Liver (tissue), 8 donors: ENCODE measurements at regions not wholly inside any gene's neighbourhood (a gene's known extent, or its start where the extent isn't known, plus 50 kb on each side); places are given as distances from the start of the nearest gene placed in this dataset.

Experiments
- DNase-seq: peaks from one replicate; pipeline ENCODE4 v3.0.0-alpha.2; 2017; ENCODE audit warnings: low spot score
- H3K27ac ChIP-seq, 2 donors: one replicate each; pipeline ENCODE4 v1.7.0; 2013; ENCODE audit warnings: inconsistent platforms in 2 of 2, low read length in 2 of 2, control low read depth in 1 of 2, low read depth in 1 of 2, mild to moderate bottlenecking in 1 of 2
- H3K27me3 ChIP-seq, 4 donors: one replicate each; pipeline versions ENCODE4 v1.6.1 to v1.7.0; 2013; ENCODE audit warnings: low read length in 3 of 4, inconsistent platforms in 1 of 4, mild to moderate bottlenecking in 1 of 4, moderate library complexity in 1 of 4; ENCODE audit not compliant: control insufficient read depth in 4 of 4, insufficient read depth in 4 of 4
- H3K36me3 ChIP-seq, 4 donors: one replicate each; pipeline versions ENCODE4 v1.6.1 to v1.7.0; 2013; ENCODE audit warnings: low read length in 3 of 4, mild to moderate bottlenecking in 3 of 4, low read depth in 1 of 4, moderate library complexity in 1 of 4; ENCODE audit not compliant: control insufficient read depth in 4 of 4, insufficient read depth in 3 of 4
- H3K4me1 ChIP-seq, 4 donors: one replicate each; pipeline versions ENCODE4 v1.6.1 to v1.7.0; 2013; ENCODE audit warnings: low read length in 3 of 4, mild to moderate bottlenecking in 3 of 4, moderate library complexity in 1 of 4; ENCODE audit not compliant: control insufficient read depth in 4 of 4, insufficient read depth in 4 of 4
- H3K4me3 ChIP-seq, 3 donors: one replicate each; pipeline versions ENCODE4 v1.6.1 to v1.7.0; 2013; ENCODE audit warnings: low read length in 3 of 3, control low read depth in 1 of 3, low read depth in 1 of 3, mild to moderate bottlenecking in 1 of 3
- H3K9ac ChIP-seq, 2 donors: one replicate each; pipeline ENCODE4 v1.7.0; 2013; ENCODE audit warnings: low read length in 2 of 2, mild to moderate bottlenecking in 2 of 2, moderate library complexity in 2 of 2, control low read depth in 1 of 2, low read depth in 1 of 2
- H3K9me3 ChIP-seq, 4 donors: one replicate each; pipeline versions ENCODE4 v1.6.1 to v1.7.0; 2013; ENCODE audit warnings: low read length in 3 of 4; ENCODE audit not compliant: control insufficient read depth in 4 of 4
- EGR1 ChIP-seq, 2 donors: IDR thresholded peaks; 2 replicates each; pipeline ENCODE4 v1.6.1; 2016 to 2018; ENCODE audit warnings: antibody characterized with exemption in 2 of 2, low read depth in 2 of 2
- FOXA1 ChIP-seq: IDR thresholded peaks from 2 replicates; pipeline ENCODE4 v1.6.1; 2016; ENCODE audit warnings: antibody characterized with exemption
- FOXA2 ChIP-seq: IDR thresholded peaks from 2 replicates; pipeline ENCODE4 v1.6.1; 2016; ENCODE audit warnings: antibody characterized with exemption
- GABPA ChIP-seq, 2 donors: IDR thresholded peaks in 1 of 2; conservative IDR thresholded peaks in 1 of 2; 2 replicates each; pipeline ENCODE4 v1.6.1; 2016; ENCODE audit warnings: antibody characterized with exemption in 2 of 2, mild to moderate bottlenecking in 1 of 2, moderate library complexity in 1 of 2
- HNF4A ChIP-seq, 2 donors: conservative IDR thresholded peaks; 2 replicates each; pipeline ENCODE4 v1.6.1; 2016; ENCODE audit warnings: antibody characterized with exemption in 2 of 2, mild to moderate bottlenecking in 2 of 2
- HNF4G ChIP-seq: IDR thresholded peaks from 2 replicates; pipeline ENCODE4 v1.6.1; 2016; ENCODE audit warnings: antibody characterized with exemption
- JUND ChIP-seq, 2 donors: IDR thresholded peaks; 2 replicates each; pipeline ENCODE4 v1.6.1; 2016; ENCODE audit warnings: antibody characterized with exemption in 2 of 2
- MAX ChIP-seq: IDR thresholded peaks from 2 replicates; pipeline ENCODE4 v1.6.1; 2016; ENCODE audit warnings: antibody characterized with exemption
- NR2F2 ChIP-seq: IDR thresholded peaks from 2 replicates; pipeline ENCODE4 v1.6.1; 2016; ENCODE audit warnings: antibody characterized with exemption
- RAD21 ChIP-seq, 2 donors: IDR thresholded peaks; 2 replicates each; pipeline ENCODE4 v1.6.1; 2016; ENCODE audit warnings: antibody characterized with exemption in 2 of 2, mild to moderate bottlenecking in 2 of 2
- REST ChIP-seq: IDR thresholded peaks from 2 replicates; pipeline ENCODE4 v1.6.1; 2016; ENCODE audit warnings: antibody characterized with exemption, mild to moderate bottlenecking
- RXRA ChIP-seq, 2 donors: IDR thresholded peaks; 2 replicates each; pipeline ENCODE4 v1.6.1; 2017 to 2018; ENCODE audit warnings: antibody characterized with exemption in 2 of 2, mild to moderate bottlenecking in 1 of 2
- SP1 ChIP-seq: IDR thresholded peaks from 2 replicates; pipeline ENCODE4 v1.6.1; 2018; ENCODE audit warnings: antibody characterized with exemption, mild to moderate bottlenecking
- TAF1 ChIP-seq: conservative IDR thresholded peaks from 2 replicates; pipeline ENCODE4 v1.6.1; 2016; ENCODE audit warnings: antibody characterized with exemption, mild to moderate bottlenecking
- YY1 ChIP-seq: IDR thresholded peaks from 2 replicates; pipeline ENCODE4 v1.6.1; 2016; ENCODE audit warnings: antibody characterized with exemption, mild to moderate bottlenecking
- WGBS: extraction: QIAGEN DNeasy Blood & Tissue Kit; methylation state at CpG from one replicate; pipeline ENCODE4 v1.1.7; 2013; 5-methylcytosine and 5-hydroxymethylcytosine counted together
- TF ChIP-seq, protein P1 (sequence below): IDR thresholded peaks from 2 replicates; pipeline ENCODE4 v1.6.1; 2016; ENCODE audit warnings: antibody characterized with exemption
- TF ChIP-seq, protein P2 (sequence below): fragments of 150-350 bp; IDR thresholded peaks from 2 replicates; pipeline ENCODE4 v1.5.1; 2017; ENCODE audit warnings: improper control_type of control experiment, low read depth, low read length; ENCODE audit not compliant: missing input control
- TF ChIP-seq, protein P3 (sequence below): IDR thresholded peaks from 2 replicates; pipeline ENCODE4 v1.6.1; 2016; ENCODE audit warnings: antibody characterized with exemption
- donor health status: healthy.
- donor health status: healthy.
- donor health status: healthy.
- donor health status: healthy.
- donor health status: healthy.

DNA sequence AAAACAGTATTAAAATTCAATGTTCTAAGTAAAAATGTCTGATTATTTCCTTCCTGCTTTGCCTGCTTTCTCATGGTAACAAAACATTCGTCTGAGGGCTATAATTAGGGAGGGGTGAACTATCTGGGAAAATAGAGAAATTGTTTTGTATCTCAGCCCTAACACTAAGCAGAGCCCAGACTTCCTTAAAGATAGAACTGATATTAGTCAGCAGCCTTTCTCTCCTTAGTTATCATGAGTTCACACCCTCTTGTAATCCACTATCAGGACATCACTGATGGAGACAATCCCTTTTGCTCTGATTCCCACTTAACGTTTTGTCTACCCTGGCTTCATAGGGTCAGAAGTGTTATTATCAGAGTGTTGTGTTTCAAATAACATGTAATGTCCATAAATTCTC lies 701.1 kb upstream of the ZEB2 start:
- DNase-seq = no peak
- TF ChIP-seq YY1 = no peak
- no peak for TF ChIP-seq HNF4G
- TF ChIP-seq, protein P1, sequence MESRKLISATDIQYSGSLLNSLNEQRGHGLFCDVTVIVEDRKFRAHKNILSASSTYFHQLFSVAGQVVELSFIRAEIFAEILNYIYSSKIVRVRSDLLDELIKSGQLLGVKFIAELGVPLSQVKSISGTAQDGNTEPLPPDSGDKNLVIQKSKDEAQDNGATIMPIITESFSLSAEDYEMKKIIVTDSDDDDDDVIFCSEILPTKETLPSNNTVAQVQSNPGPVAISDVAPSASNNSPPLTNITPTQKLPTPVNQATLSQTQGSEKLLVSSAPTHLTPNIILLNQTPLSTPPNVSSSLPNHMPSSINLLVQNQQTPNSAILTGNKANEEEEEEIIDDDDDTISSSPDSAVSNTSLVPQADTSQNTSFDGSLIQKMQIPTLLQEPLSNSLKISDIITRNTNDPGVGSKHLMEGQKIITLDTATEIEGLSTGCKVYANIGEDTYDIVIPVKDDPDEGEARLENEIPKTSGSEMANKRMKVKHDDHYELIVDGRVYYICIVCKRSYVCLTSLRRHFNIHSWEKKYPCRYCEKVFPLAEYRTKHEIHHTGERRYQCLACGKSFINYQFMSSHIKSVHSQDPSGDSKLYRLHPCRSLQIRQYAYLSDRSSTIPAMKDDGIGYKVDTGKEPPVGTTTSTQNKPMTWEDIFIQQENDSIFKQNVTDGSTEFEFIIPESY = no peak
- no peak for TF ChIP-seq NR2F2
- no peak for TF ChIP-seq SP1
- no peak for TF ChIP-seq GABPA (IDR thresholded peaks at IDR 0.05 in 1 of 2, conservative IDR thresholded peaks at IDR 0.05 in 1 of 2)
- no peak for TF ChIP-seq JUND (IDR thresholded peaks at IDR 0.05)
- no peak for TF ChIP-seq FOXA2
- TF ChIP-seq, protein P2, sequence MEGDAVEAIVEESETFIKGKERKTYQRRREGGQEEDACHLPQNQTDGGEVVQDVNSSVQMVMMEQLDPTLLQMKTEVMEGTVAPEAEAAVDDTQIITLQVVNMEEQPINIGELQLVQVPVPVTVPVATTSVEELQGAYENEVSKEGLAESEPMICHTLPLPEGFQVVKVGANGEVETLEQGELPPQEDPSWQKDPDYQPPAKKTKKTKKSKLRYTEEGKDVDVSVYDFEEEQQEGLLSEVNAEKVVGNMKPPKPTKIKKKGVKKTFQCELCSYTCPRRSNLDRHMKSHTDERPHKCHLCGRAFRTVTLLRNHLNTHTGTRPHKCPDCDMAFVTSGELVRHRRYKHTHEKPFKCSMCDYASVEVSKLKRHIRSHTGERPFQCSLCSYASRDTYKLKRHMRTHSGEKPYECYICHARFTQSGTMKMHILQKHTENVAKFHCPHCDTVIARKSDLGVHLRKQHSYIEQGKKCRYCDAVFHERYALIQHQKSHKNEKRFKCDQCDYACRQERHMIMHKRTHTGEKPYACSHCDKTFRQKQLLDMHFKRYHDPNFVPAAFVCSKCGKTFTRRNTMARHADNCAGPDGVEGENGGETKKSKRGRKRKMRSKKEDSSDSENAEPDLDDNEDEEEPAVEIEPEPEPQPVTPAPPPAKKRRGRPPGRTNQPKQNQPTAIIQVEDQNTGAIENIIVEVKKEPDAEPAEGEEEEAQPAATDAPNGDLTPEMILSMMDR = no peak
- TF ChIP-seq, protein P3, sequence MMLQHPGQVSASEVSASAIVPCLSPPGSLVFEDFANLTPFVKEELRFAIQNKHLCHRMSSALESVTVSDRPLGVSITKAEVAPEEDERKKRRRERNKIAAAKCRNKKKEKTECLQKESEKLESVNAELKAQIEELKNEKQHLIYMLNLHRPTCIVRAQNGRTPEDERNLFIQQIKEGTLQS = no peak
- no peak for TF ChIP-seq MAX
- no peak for TF ChIP-seq HNF4A (conservative IDR thresholded peaks at IDR 0.05)
- TF ChIP-seq TAF1 = no peak
- TF ChIP-seq EGR1 (IDR thresholded peaks at IDR 0.05; ENCODE audit: low read depth in 2 of 2) = no peak
- Histone ChIP-seq H3K36me3 (no peaks in the 10 kb centered on the region), H3K4me1 (no peaks in the 10 kb centered on the region), H3K9ac (no peak overlapping the region), H3K27ac (no peak overlapping the region), H3K9me3 (no peaks in the 10 kb centered on the region), H3K4me3 (no peak overlapping the region), H3K27me3 (no peaks in the 10 kb centered on the region)
- WGBS = 28% methylated on average over 2 of the region's 2 CpGs

- DNase-seq = no peak
- Histone ChIP-seq H3K27ac (no peak overlapping the region), H3K4me1 (no peaks in the 10 kb centered on the region), H3K9me3 (no peaks in the 10 kb centered on the region), H3K9ac (no peak overlapping the region), H3K4me3 (no peak overlapping the region), H3K27me3 (no peaks in the 10 kb centered on the region), H3K36me3 (no peaks in the 10 kb centered on the region)
- whole genome bisulfite sequencing = 84% methylated on average over 1 of the region's 1 CpG
- no peak for TF ChIP-seq EGR1 (IDR thresholded peaks at IDR 0.05; ENCODE audit: low read depth in 2 of 2)
- no peak for TF ChIP-seq RXRA (IDR thresholded peaks at IDR 0.05)
- no peak for TF ChIP-seq HNF4A (conservative IDR thresholded peaks at IDR 0.05)
- TF ChIP-seq, protein P3 = no peak
- no peak for TF ChIP-seq SP1
- TF ChIP-seq NR2F2 = no peak
- no peak for TF ChIP-seq GABPA (IDR thresholded peaks at IDR 0.05 in 1 of 2, conservative IDR thresholded peaks at IDR 0.05 in 1 of 2)
- TF ChIP-seq, protein P1 = no peak
- TF ChIP-seq HNF4G = no peak
- no peak for TF ChIP-seq FOXA1
- TF ChIP-seq YY1 = no peak
- TF ChIP-seq FOXA2 = no peak
- no peak for TF ChIP-seq RAD21 (IDR thresholded peaks at IDR 0.05)
- no peak for TF ChIP-seq TAF1
- TF ChIP-seq REST = no peak
- no peak for TF ChIP-seq JUND (IDR thresholded peaks at IDR 0.05)
- no peak for TF ChIP-seq MAX
- TF ChIP-seq, protein P2 = no peak
These were observed 700.6 kb upstream of the ZEB2 start for GRCh38 chr2:145220496-145220895.
